WTC11 (cell line): ENCODE measurements at regions not wholly inside any gene's neighbourhood (a gene's known extent, or its start where the extent isn't known, plus 50 kb on each side); places are given as distances from the start of the nearest gene placed in this dataset.

Experiments used
- ESRRA ChIP-seq: sonication (generic); formaldehyde crosslinking; IDR thresholded peaks from 2 replicates; pipeline ENCODE4 v1.8.1; 2022; ENCODE audit warnings: mild to moderate bottlenecking, missing genetic modification reagents, borderline replicate concordance
- FOXK1 ChIP-seq: sonication (generic); formaldehyde crosslinking; IDR thresholded peaks from 2 replicates; pipeline ENCODE4 v1.8.0; 2022; ENCODE audit warnings: mild to moderate bottlenecking, moderate library complexity, missing genetic modification reagents
- SP1 ChIP-seq: sonication (generic); formaldehyde crosslinking; conservative IDR thresholded peaks from 2 replicates; pipeline ENCODE4 v1.8.1; 2022; ENCODE audit warnings: missing genetic modification reagents
- TF ChIP-seq, protein P1 (sequence below): sonication (generic); formaldehyde crosslinking; IDR thresholded peaks from 2 replicates; pipeline ENCODE4 v1.8.1; 2022; ENCODE audit warnings: mild to moderate bottlenecking, moderate library complexity, missing genetic modification reagents
- TF ChIP-seq, protein P2 (sequence below): fragments of 200-600 bp; IDR thresholded peaks from 2 replicates; pipeline ENCODE4 v1.8.0; 2022; ENCODE audit warnings: antibody characterized with exemption
- TF ChIP-seq, protein P3 (sequence below): sonication (generic); formaldehyde crosslinking; IDR thresholded peaks from 2 replicates; pipeline ENCODE4 v1.8.0; 2022; ENCODE audit warnings: missing genetic modification reagents

DNA sequence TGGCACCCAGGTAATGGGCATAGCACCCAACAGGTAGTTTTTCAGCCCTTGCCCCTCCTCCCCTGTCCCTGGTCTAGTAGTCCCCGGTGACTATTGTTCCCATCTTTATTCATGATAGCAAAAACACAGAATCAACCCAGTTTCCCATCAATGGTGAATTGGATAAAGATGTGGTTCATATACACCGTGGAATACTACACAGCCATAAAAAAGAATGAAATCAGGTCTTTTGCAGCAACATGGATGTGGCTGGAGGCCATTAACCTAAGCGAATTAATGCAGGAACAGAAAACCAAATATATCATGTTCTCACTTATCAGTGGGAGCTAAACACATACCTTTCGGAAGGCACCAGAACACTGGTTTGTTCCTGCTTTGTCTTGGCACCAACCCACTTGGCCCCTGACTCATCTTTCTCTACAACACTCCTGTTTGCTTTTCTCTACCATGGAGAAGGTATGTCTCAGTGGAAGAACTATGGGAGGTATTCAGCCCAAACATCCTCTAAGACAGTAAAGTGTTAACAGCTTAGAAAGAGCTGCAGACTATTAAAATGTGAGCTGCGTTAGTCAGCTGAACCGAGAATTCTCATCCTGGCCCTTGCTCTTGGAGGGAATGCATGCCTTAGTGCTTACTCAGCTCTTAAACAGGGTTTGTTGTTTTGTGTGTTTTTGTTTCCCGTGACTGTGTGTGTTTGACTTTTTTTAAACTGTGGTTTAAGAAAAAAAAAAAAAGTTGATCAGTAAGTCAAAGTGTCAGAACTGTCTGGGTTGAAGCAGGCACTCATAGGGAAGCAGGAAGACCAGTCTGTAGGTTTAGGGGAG, 203.0 kb downstream of the TOMM20 start:
- TF ChIP-seq, protein P1, sequence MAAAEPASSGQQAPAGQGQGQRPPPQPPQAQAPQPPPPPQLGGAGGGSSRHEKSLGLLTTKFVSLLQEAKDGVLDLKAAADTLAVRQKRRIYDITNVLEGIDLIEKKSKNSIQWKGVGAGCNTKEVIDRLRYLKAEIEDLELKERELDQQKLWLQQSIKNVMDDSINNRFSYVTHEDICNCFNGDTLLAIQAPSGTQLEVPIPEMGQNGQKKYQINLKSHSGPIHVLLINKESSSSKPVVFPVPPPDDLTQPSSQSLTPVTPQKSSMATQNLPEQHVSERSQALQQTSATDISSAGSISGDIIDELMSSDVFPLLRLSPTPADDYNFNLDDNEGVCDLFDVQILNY: no peak
- TF ChIP-seq ESRRA (CRISPR knock-in tag): no peak
- no peak for TF ChIP-seq SP1 (CRISPR knock-in tag)
- TF ChIP-seq, protein P2, sequence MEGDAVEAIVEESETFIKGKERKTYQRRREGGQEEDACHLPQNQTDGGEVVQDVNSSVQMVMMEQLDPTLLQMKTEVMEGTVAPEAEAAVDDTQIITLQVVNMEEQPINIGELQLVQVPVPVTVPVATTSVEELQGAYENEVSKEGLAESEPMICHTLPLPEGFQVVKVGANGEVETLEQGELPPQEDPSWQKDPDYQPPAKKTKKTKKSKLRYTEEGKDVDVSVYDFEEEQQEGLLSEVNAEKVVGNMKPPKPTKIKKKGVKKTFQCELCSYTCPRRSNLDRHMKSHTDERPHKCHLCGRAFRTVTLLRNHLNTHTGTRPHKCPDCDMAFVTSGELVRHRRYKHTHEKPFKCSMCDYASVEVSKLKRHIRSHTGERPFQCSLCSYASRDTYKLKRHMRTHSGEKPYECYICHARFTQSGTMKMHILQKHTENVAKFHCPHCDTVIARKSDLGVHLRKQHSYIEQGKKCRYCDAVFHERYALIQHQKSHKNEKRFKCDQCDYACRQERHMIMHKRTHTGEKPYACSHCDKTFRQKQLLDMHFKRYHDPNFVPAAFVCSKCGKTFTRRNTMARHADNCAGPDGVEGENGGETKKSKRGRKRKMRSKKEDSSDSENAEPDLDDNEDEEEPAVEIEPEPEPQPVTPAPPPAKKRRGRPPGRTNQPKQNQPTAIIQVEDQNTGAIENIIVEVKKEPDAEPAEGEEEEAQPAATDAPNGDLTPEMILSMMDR: no peak
- TF ChIP-seq FOXK1 (CRISPR knock-in tag): no peak
- TF ChIP-seq, protein P3, sequence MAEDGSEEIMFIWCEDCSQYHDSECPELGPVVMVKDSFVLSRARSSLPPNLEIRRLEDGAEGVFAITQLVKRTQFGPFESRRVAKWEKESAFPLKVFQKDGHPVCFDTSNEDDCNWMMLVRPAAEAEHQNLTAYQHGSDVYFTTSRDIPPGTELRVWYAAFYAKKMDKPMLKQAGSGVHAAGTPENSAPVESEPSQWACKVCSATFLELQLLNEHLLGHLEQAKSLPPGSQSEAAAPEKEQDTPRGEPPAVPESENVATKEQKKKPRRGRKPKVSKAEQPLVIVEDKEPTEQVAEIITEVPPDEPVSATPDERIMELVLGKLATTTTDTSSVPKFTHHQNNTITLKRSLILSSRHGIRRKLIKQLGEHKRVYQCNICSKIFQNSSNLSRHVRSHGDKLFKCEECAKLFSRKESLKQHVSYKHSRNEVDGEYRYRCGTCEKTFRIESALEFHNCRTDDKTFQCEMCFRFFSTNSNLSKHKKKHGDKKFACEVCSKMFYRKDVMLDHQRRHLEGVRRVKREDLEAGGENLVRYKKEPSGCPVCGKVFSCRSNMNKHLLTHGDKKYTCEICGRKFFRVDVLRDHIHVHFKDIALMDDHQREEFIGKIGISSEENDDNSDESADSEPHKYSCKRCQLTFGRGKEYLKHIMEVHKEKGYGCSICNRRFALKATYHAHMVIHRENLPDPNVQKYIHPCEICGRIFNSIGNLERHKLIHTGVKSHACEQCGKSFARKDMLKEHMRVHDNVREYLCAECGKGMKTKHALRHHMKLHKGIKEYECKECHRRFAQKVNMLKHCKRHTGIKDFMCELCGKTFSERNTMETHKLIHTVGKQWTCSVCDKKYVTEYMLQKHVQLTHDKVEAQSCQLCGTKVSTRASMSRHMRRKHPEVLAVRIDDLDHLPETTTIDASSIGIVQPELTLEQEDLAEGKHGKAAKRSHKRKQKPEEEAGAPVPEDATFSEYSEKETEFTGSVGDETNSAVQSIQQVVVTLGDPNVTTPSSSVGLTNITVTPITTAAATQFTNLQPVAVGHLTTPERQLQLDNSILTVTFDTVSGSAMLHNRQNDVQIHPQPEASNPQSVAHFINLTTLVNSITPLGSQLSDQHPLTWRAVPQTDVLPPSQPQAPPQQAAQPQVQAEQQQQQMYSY (CRISPR knock-in tag): no peak
